ENCODE measurements at regions not wholly inside any gene's neighbourhood (a gene's known extent, or its start where the extent isn't known, plus 50 kb on each side); places are given as distances from the start of the nearest gene placed in this dataset.

DNA sequence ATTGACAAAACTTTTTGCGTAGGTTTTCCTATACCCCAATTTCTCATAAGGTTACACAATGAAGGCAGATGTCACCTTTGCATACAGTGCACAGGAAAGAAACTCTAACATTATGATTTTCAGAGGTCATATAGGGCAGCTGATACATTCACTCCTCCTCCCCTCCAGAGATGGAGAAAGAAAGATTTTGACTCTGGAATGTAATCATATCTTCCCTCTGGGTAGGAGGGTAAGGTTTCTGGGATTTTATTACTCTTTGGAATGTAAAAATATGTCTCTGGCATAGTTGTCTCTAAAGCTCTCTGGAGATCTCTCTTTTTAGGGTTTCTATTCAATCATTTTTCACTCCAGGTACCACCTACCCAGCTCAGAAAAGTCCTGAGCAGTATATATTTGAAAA is 398.3 kb downstream of the GPD2 start:
- no peak for DNase-seq (ENCODE audit: extremely low spot score)
- ChIA-PET CTCF (no interaction called here), POLR2A (no interaction called here)
- TF ChIP-seq, protein P1, sequence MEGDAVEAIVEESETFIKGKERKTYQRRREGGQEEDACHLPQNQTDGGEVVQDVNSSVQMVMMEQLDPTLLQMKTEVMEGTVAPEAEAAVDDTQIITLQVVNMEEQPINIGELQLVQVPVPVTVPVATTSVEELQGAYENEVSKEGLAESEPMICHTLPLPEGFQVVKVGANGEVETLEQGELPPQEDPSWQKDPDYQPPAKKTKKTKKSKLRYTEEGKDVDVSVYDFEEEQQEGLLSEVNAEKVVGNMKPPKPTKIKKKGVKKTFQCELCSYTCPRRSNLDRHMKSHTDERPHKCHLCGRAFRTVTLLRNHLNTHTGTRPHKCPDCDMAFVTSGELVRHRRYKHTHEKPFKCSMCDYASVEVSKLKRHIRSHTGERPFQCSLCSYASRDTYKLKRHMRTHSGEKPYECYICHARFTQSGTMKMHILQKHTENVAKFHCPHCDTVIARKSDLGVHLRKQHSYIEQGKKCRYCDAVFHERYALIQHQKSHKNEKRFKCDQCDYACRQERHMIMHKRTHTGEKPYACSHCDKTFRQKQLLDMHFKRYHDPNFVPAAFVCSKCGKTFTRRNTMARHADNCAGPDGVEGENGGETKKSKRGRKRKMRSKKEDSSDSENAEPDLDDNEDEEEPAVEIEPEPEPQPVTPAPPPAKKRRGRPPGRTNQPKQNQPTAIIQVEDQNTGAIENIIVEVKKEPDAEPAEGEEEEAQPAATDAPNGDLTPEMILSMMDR (IDR thresholded peaks at IDR 0.05; ENCODE audit: control extremely low read depth, extremely low read depth, low read depth, missing control alignments) = no peak

DNA sequence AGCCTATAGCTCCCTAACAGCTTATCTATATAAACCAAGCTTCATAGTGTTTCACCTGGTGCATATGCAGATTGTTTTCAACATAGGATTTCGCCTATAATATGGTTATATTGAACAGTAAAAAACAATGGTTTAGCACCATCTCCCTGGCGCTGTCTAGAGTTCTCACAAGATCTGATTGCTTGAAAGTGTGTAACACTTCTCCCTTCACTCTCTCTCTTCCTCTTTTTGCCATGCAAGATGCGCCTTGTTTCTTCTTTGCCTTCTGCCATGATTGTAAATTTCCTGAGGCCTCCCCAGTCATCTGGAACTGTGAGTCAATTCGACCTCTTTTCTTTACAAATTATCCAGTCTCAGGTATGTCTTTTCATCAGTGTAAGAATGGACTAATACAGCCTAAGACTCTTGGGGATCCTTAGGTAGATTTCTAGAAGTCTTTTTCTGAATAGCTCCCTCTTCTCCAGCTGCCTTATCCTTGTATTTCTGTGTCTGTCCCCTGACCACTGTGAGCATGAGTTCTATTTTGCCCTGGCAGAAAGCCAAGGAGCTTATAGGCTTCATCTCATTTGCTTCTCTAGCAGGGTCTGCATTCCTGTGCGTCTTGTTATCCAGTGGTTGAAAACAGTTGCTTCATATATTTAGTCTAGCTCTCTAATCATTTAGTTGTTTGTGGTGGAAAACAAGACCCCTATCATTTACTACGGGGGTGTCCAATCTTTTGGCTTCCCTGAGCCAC is 401.6 kb downstream of the GPD2 start:
- TF ChIP-seq, protein P1 (IDR thresholded peaks at IDR 0.05; ENCODE audit: control extremely low read depth, extremely low read depth, low read depth, missing control alignments) = no peak
- no peak for DNase-seq (ENCODE audit: extremely low spot score)
- ChIA-PET POLR2A (no interaction called here), CTCF (interaction anchor here (1.4 to 1.8 kb wide), 2 partner anchors 12 to 15 kb away, joined by 3 to 4 read pairs; no protein-coding TSS in a partner anchor)

DNA sequence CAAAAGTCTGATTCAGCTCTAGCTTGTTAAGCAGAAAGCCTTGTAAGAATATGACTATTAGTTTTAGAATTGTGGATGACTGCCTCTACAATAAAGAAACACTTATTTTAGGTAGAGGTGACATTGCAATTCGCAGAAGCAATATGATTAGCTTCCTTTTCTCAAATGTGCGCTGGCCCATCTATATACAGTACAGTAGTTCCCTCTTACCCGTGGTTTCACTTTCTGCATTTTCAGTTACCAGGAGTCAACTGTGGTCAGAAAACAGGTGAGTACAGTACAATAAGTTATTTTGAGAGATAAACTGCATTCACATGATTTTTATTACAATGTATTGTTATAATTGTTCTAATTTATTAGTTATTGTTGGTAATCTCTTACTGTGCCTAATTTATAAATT is 405.1 kb downstream of the GPD2 start:
- CTCF ChIA-PET = interaction anchor here (1.4 kb wide), 1 partner anchor 12 kb away, joined by 3 read pairs; no protein-coding TSS in a partner anchor
- no peak for DNase-seq (ENCODE audit: extremely low spot score)
- TF ChIP-seq, protein P1 (IDR thresholded peaks at IDR 0.05; ENCODE audit: control extremely low read depth, extremely low read depth, low read depth, missing control alignments) = no peak
- POLR2A ChIA-PET = no interaction called here

DNA sequence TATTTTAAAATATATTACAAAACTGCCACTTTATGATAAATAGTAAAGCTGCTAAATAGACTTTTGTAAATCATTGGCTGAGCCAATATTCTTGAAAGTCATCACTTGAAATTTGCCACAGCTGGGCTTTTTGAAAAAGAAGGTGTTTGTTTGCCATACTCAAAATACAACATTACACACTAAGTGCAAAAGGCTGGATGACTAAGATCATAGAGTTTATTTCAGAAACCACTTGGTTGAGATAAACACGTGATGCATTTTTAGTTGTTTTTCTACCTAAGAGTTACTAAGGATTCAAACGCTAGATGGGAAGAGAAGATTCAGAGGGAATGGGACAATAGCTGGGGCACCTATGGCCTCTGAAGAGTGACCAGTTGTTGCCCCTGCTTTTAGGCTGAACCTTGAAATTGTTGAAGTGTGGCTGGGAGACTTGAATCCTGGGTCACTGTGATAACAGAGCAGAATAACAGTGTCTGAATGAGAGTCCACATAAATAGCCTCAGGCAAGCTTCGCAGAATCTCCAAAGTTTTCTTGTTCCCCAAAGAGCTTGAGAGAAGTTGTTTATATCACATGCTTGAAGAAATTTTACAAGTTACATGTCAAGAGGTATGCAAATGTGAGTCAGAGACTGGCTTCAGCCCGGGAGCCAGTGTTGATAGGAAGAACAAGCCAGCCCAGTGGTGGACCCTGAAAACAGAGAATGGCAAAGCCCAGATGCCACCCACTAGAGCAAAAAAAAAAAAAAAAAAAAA is 409.8 kb downstream of the GPD2 start:
- TF ChIP-seq, protein P1 (IDR thresholded peaks at IDR 0.05; ENCODE audit: control extremely low read depth, extremely low read depth, low read depth, missing control alignments) = no peak
- POLR2A ChIA-PET = no interaction called here
- no peak for DNase-seq (ENCODE audit: extremely low spot score)
- CTCF ChIA-PET = no interaction called here

DNA sequence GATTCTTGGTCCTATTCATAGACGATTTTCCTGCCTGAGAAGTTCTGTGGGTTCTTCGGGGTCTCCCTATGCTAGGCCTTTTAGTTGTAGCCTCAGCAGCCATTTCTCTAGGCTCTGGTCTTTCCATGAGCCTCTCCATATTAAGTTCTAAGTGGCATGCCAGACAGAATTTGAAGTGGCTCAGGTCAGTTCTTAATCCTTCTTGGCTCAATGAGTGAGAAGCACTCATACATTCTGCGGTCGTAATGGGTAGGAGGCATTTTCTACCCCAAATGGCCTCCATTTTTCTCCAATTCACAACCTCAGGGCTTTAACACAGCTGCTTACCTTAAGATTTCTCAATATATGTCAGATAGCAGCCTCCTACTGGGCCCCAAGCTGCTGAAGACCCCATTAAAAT is 405.3 kb upstream of the GALNT5 start:
- ChIA-PET POLR2A (no interaction called here), CTCF (interaction anchor here (1.3 to 1.6 kb wide), 4 partner anchors 9 to 14 kb away, joined by 3 to 4 read pairs (median 4); no protein-coding TSS in a partner anchor)
- no peak for DNase-seq (ENCODE audit: extremely low spot score)
- TF ChIP-seq, protein P1 (IDR thresholded peaks at IDR 0.05; ENCODE audit: control extremely low read depth, extremely low read depth, low read depth, missing control alignments) = no peak

DNA sequence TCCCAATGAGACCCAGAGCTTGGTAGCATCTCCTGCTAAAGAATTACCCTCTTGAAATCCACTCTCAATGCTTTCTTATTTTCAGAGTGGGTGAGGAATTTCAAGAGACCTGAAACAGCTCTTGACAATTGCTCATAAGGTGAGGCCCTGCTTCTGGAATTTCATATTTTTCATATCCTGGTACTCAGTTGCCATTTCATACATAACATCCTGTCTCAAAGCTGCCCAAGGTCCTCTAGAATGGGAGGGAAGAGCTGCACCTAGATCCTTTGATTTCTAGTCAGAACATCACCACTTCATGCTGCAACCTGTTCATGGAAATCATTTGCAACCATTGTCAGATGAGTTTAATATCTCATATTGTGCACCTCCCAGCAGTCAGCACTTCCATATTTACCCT is 404.8 kb upstream of the GALNT5 start:
- CTCF ChIA-PET = interaction anchor here (1.3 to 1.6 kb wide), 4 partner anchors 9 to 15 kb away, joined by 3 to 4 read pairs (median 4); no protein-coding TSS in a partner anchor

More for the DNA sequence above, 404.8 kb upstream of the GALNT5 start:
- POLR2A ChIA-PET = no interaction called here
- no peak for DNase-seq (ENCODE audit: extremely low spot score)
- TF ChIP-seq, protein P1 (IDR thresholded peaks at IDR 0.05; ENCODE audit: control extremely low read depth, extremely low read depth, low read depth, missing control alignments) = no peak
